AG09319 (cell line): ENCODE measurements at regions not wholly inside any gene's neighbourhood (a gene's known extent, or its start where the extent isn't known, plus 50 kb on each side); places are given as distances from the start of the nearest gene placed in this dataset.

Experiments used
- DNase-seq: peaks from one replicate; pipeline ENCODE4 v3.0.0-alpha.2; 2010; ENCODE audit warnings: low read depth; ENCODE audit errors: extremely low read depth
- CTCF ChIP-seq: IDR thresholded peaks from 2 replicates; pipeline ENCODE4 v1.5.1; 2011; ENCODE audit warnings: low read depth, mild to moderate bottlenecking, inconsistent platforms, low read length, moderate library complexity

- DNase-seq, result no peak
- no peak for TF ChIP-seq CTCF
These were observed 243.1 kb downstream of the LTN1 start for GRCh38 chr21:28749536-28749935.

GRCh38 chr21:28747464-28747863 is 245.2 kb downstream of the LTN1 start:
- no peak for DNase-seq
- TF ChIP-seq CTCF, result no peak

GRCh38 chr21:28746166-28746565 is 246.5 kb downstream of the LTN1 start:
- TF ChIP-seq CTCF, result no peak
- no peak for DNase-seq

- TF ChIP-seq CTCF, result peak; percentile 85
These were observed 247.3 kb downstream of the LTN1 start for GRCh38 chr21:28745131-28746016.

GRCh38 chr21:28743723-28744122 is 249.0 kb downstream of the LTN1 start:
- no peak for TF ChIP-seq CTCF
- no peak for DNase-seq

More at GRCh38 chr21:28745131-28746016, 247.3 kb downstream of the LTN1 start:
- DNase-seq, result peak; percentile 81

- peak; percentile 39 for TF ChIP-seq CTCF
- DNase-seq, result no peak
These were observed 250.2 kb downstream of the LTN1 start for GRCh38 chr21:28742527-28742926.

GRCh38 chr21:28740125-28740524 is 252.6 kb downstream of the LTN1 start:
- TF ChIP-seq CTCF, result no peak
- no peak for DNase-seq
